VCaP (cell line): ENCODE measurements at regions not wholly inside any gene's neighbourhood (a gene's known extent, or its start where the extent isn't known, plus 50 kb on each side); places are given as distances from the start of the nearest gene placed in this dataset.

Source experiments
- H3K27ac ChIP-seq: fragments of 450-650 bp; 2 replicates; pipeline ENCODE4 v1.5.1; 2017
- CTCF ChIP-seq: fragments of 450-650 bp; conservative IDR thresholded peaks from 2 replicates; pipeline ENCODE4 v1.5.1; 2017; ENCODE audit warnings: mild to moderate bottlenecking, moderate library complexity

GRCh38 chr9:111232997-111233790 lies 96.8 kb downstream of the OR2K2 start:
- TF ChIP-seq CTCF = no peak
- no peak overlapping the region for H3K27ac ChIP-seq

GRCh38 chr9:111231801-111232580 lies 98.0 kb downstream of the OR2K2 start:
- TF ChIP-seq CTCF = no peak
- H3K27ac ChIP-seq = no peak overlapping the region

- no peak overlapping the region for H3K27ac ChIP-seq
- TF ChIP-seq CTCF = no peak
Observed at GRCh38 chr9:111222757-111223156, 107.3 kb downstream of the OR2K2 start.

- H3K27ac ChIP-seq = no peak overlapping the region
- no peak for TF ChIP-seq CTCF
Observed at GRCh38 chr9:111212874-111213273, 117.2 kb downstream of the OR2K2 start.

GRCh38 chr9:111198936-111199335 lies 131.1 kb downstream of the OR2K2 start:
- no peak for TF ChIP-seq CTCF
- H3K27ac ChIP-seq = no peak overlapping the region

GRCh38 chr9:111197256-111197655 lies 132.8 kb downstream of the OR2K2 start:
- TF ChIP-seq CTCF = no peak
- H3K27ac ChIP-seq = no peak overlapping the region

- TF ChIP-seq CTCF = no peak
- H3K27ac ChIP-seq = no peak overlapping the region
Observed at GRCh38 chr9:111195766-111196165, 134.3 kb downstream of the OR2K2 start.
